Neural progenitor cell (in vitro differentiated cells): ENCODE measurements at regions not wholly inside any gene's neighbourhood (a gene's known extent, or its start where the extent isn't known, plus 50 kb on each side); places are given as distances from the start of the nearest gene placed in this dataset.

Source experiments
- EZH2 ChIP-seq: fragments of 200-600 bp; sonication (generic); IDR thresholded peaks from 2 replicates; pipeline ENCODE4 v1.6.1; 2017; ENCODE audit warnings: antibody characterized with exemption, mild to moderate bottlenecking, moderate library complexity
- TF ChIP-seq, protein P1 (sequence below): fragments of 200-600 bp; sonication (generic); IDR thresholded peaks from 2 replicates; pipeline ENCODE4 v1.5.1; 2017; ENCODE audit warnings: antibody characterized with exemption, mild to moderate bottlenecking

DNA sequence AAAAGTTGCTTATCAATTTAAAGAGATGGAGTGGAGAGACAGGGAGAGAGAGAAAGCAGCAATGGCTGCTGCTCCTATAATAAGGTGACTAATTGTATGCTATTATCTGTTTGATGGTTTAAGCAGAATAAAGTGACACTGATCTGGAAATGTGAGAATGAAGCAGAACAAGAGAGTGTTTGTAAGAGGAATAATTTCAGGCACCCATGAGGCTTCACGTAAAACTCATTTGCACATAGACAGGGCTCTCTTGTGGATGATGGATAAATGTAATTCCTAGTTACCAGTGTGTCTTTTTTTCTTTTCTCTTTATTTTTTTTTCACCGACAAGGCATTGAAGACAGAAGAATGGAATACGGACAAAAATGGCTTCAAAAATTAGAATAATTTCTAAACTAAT lies 228.8 kb upstream of the TYRP1 start:
- TF ChIP-seq, protein P1, sequence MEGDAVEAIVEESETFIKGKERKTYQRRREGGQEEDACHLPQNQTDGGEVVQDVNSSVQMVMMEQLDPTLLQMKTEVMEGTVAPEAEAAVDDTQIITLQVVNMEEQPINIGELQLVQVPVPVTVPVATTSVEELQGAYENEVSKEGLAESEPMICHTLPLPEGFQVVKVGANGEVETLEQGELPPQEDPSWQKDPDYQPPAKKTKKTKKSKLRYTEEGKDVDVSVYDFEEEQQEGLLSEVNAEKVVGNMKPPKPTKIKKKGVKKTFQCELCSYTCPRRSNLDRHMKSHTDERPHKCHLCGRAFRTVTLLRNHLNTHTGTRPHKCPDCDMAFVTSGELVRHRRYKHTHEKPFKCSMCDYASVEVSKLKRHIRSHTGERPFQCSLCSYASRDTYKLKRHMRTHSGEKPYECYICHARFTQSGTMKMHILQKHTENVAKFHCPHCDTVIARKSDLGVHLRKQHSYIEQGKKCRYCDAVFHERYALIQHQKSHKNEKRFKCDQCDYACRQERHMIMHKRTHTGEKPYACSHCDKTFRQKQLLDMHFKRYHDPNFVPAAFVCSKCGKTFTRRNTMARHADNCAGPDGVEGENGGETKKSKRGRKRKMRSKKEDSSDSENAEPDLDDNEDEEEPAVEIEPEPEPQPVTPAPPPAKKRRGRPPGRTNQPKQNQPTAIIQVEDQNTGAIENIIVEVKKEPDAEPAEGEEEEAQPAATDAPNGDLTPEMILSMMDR = no peak
- no peak for TF ChIP-seq EZH2
